NCI-H345 (cell line): ENCODE measurements at regions not wholly inside any gene's neighbourhood (a gene's known extent, or its start where the extent isn't known, plus 50 kb on each side); places are given as distances from the start of the nearest gene placed in this dataset.

ENCODE experiments used
- DNase-seq: peaks from one replicate; lab custom pipeline; 2025; lab: John Stamatoyannopoulos, UW

GRCh38 chr1:22245726-22246125, 102.8 kb upstream of the WNT4 start:
- DNase-seq = no peak

DNA sequence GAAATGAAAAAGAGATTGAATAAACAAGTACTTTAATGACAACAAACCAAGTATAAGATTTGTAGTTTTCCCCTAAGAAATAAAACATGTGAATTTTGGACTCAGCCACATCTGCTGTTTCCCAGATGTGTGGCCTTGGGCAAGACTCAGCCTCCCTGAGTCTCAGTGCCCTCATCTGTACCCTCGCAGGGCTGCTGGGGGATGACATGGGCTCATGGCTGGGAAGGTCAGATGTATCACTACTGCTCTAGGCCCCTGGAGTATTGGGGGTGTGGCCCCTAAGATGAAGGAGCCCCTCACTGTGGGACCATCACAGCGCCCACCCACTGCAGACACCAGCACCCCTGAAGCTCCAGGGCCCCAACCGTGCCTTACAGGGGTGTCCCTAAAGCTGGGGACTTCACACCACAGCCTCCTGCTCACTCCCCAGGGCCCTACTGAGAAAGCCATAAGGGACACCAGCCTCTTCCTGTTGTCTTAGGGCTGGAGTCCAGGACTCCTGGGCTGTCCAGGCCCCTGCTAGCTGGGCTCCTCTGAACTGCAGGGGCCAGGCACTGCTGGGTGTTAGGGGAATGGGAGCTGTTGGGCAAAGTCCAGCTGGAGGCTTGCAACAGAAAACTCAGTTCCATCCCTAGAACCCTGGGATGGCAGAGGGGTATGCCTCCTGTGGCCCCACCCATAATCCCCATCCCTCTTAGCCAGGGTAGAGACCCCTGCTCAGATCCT, 104.0 kb upstream of the WNT4 start:
- DNase-seq = no peak

GRCh38 chr1:22247527-22248245, 104.8 kb upstream of the WNT4 start:
- no peak for DNase-seq

DNA sequence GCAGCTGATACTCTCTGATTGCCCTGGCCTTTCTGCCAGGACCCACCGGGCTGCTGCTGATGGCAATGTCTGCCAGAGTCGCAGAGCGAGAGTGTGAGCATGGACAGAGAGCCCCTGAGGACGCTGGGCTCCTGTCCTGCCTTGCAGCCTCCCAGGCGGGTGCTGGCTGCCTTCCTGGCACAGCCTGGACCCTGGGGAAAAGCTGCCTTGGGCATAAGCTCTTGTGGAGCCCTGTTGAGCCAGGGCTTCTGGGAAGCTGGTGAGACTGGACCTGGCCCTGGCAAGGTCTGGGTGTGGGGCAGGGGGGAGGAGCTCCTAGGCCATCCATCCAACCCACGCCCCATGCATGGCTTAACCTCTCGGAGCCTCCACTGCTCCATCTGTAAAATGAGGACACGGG, 105.8 kb upstream of the WNT4 start:
- no peak for DNase-seq

DNA sequence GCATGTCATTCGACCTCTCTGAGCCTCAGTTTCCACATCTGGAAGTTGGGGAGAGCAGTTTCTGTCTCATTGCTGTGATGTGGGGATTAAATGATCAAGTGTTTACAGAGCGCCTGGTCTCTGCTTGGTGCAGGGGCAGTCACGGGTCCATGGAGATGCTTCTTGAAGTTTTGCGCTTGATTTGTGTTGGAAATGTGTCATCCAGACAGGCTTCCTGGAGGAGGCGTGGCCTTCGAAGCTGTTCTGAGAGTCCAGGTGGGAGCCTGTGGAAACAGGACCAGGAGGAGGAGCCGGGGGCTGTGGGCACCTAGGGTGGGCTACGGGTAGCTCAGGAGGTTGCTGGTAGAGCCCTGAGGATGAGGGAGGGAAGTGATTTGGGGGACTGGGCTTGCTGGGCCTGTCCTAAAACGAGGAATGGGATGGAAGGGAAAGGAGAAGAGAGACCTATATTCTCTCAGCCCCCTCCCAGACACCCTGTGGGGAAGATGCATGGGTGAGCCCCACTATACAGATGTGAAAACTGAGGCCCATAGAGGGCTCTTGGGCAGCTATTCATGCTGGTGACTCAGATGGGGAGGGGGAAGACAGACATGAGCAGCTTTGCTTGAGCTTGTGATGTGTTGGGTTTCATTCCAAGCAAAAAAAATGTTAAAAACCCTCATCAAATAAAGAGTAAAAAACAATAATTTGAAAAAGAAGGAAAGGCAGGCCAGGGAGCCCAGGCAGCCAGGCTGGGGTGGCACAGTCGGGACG, 107.2 kb upstream of the WNT4 start:
- DNase-seq = no peak

DNA sequence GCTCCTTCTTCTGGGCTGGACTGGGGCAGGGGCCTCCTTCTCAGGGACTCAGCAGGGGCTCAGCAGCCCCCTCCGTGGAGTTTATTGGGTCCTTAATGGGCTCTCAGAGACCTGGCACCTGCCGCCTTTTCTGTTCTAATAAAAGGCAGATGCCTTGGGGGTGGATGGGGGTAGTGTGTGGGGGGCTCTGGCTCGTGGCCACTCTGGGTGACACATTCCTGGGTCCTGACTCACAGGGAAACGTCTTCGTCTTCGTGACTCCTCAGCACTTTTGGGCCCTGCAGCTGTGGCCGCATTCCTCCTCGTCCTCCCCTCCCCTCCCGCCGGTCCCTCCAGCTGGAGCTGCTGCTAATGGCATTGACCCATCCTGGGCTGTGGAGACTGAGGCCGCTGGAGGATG, 107.8 kb upstream of the WNT4 start:
- DNase-seq = no peak

DNA sequence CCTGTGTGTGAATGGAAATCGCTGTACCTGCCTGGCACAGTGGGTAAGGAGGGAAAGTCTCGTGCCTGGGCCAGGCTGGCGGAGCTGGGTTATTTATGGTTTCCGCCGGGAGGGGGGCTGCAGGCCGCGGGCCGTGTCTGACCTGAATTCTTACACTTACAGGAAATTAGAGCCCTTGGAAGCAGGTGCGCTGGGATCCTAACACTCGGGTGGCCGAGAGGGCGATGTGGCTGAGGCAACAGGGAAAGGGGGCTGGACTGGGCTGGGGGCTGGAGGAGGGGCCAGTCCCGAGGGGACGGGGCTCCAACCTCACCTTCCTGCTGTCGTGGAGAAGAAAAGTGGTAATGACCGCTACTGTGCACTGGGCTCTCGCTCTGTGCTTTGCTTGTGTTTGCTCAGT, 109.4 kb upstream of the WNT4 start:
- DNase-seq = no peak

- no peak for DNase-seq
These were observed 110.3 kb upstream of the WNT4 start for GRCh38 chr1:22253012-22253790.

GRCh38 chr1:22254756-22255155, 111.9 kb upstream of the WNT4 start:
- no peak for DNase-seq

DNA sequence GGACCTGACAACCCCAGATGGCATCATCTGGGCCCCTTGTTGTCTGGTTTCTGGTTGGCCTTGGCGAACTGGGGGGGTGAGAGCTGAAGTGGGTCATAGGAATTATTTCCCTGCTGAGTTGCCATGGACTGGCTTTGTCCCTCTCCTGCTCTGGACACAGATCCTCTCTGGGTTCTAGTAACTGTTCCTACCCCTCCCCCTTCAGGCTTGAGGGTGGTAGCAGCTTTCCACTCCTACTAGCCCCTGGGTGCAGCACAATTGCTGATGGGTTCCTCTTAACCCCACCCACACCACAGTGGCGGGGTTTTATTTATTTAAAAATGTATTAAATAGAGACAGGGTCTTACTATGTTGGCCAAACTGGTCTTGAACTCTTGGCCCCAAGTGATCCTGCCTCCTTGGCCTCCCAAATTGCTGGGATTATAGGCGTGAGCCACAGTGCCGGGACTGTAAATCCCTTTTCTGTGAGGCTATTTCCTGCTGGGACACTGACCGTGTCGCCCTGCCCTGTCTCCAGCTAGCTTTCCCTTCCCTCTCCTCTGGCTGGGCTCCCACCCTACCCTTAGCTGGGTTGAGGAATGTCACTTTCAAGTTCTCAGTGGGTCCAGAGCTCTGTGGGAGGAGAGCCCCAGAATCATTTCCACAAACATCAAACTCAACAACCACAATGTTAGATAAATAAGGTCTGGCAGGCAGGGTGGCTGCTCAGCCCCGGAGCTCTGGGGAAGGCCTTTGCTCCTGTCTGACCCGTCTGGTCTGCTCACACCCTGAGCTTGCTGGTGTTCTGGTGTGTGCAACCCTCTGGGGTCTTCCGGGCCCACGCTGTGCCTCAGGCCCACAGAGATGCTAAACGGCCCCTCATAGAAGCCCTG, 112.7 kb upstream of the WNT4 start:
- no peak for DNase-seq

DNA sequence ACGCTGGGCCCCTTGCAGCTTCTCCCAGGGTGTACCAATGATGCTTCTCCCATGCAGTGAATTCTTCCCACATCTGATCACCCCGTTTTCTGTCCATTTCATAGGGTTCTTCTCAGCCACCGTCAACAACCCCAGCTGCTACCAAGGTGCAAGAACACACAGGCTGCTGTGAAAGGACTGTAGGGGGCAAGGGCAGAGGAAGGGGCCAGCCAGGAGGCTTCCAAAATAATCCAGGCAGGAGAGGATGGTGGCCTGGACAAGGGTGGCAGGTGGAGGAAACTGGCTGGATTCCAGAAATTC, 113.3 kb upstream of the WNT4 start:
- no peak for DNase-seq

- DNase-seq = peak; percentile 23
These were observed 114.7 kb upstream of the WNT4 start for GRCh38 chr1:22257290-22258275.

DNA sequence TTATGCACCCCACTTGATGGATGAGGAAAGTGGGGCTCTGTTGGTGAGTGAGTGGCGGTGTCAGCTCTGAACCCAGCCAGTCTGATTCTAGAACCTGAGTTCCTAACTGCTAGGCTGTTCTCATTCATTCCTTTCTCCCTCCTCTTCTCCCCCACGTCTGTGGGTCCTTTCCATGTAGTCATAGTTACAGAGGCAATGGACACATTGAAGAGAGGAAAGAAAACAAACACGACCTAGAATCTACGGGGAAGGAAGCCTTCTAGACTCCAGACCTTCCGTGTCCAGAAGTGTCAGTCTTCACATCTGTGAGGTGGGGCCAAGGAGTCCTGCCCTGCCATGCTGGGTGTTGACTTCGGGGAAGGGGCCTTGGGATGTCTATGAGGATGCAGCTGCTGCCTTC, 115.8 kb upstream of the WNT4 start:
- DNase-seq = no peak

DNA sequence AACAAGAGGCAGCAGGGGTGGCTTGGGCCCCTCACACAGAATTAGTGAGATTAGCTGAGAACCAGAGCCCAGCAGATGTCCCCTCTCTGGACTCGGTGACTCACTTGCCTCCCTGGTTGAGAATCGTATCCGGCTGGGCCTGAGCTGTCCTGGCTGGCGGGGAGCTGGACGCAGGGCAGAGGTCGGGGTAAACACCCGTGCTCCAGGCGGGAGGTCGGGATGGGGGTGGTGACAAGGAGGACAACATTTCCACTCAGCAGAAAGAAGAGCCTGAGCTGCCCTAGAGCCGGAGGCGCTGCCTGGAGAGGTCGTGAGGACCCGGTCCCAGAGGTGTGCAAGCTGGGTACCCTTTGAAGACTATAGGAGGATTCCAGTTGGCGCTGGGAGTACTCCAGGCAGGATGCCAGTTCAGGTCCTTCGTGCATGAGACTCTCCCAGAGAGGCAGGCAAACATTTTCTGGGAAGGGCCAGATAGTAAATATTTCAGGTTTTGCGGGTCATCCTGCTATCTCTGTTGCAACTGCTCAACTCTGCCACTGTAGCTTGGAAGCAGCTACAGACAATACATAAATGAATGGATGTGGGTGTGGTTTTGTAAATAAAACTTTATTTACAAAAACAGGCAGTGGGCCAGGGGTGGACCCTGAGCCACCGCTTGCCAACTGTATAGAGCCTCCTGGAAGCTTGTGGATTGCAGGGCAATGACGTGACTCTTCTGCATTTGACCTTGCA, 116.8 kb upstream of the WNT4 start:
- peak; percentile 80 for DNase-seq

DNA sequence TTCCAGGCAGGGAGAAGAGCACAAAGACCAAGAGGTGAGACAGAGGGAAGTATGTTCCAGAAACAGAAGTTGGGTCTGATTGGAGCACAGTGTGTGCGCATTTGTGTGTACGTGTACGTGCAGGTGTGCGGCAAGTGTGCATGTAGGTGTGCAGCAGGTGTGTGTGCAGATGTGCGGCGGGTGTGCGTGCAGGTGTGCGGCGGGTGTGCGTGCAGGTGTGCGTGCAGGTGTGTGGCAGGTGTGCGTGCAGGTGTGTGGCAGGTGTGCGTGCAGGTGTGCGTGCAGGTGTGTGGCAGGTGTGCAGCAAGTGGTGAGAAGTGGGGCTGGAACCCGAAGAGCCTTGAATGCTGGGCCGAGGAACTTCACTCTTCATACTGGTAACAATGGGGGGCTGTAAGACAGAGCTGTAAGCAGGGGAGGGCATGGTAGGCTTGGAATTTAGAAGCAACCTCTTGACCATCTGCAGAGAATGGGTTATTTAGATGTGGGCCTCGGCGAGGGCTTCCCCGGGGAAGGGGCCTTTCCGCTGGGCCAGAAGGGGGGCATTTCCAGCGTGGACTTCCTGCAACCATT, 118.0 kb upstream of the WNT4 start:
- no peak for DNase-seq

GRCh38 chr1:22261580-22261979, 118.7 kb upstream of the WNT4 start:
- no peak for DNase-seq

DNA sequence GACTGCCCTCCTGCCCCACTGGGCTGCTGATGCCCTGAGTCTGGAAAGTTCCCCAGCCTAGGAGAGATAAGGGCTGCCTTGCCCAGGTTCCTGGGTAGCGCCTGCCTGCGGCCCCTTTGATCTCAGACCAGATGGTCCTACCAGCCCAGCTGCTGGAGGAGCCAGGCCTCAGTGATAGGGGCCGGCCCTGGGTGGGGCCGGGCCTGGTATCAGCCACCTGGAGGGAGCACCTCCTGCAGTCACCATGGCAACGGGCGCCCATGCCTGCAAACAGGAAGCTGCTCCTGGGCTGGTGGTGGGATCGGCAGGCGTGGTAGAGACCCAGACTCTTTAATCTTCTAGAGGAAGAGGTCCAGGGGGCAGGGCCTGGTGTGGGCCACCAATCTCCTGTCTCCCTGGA, 119.7 kb upstream of the WNT4 start:
- DNase-seq = no peak

DNA sequence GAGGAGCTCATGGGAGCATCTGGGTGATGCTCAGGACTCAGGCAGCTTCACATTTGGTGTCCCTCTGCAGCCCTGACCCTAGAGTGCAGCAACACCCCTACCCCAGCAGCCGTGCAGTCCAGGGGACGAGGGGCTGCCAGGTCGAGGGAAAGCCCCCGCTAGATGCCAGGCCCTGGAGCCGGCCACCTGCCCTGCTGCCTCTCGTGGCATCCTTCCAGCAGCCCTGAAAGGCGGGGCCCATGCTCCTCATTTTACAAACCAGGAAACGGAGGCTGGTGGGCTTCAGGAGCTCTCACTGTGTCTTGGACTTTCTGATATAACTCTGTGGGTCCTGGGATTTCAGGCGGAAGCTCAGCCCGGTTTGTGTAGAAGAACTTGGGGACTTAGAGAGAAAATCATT, 120.5 kb upstream of the WNT4 start:
- DNase-seq = no peak
